Mesodermal cell (in vitro differentiated cells): ENCODE measurements at regions not wholly inside any gene's neighbourhood (a gene's known extent, or its start where the extent isn't known, plus 50 kb on each side); places are given as distances from the start of the nearest gene placed in this dataset.

Source experiments
- H3K27ac ChIP-seq: 2 replicates; pipeline ENCODE4 v1.7.0; 2013; ENCODE audit warnings: mild to moderate bottlenecking, low read depth, low read length, moderate library complexity; ENCODE audit not compliant: severe bottlenecking
- H3K36me3 ChIP-seq: 2 replicates; pipeline ENCODE4 v1.7.1; 2013; ENCODE audit warnings: mild to moderate bottlenecking, low read length, moderate library complexity; ENCODE audit not compliant: control insufficient read depth, insufficient read depth
- H3K4me1 ChIP-seq: one replicate; pipeline ENCODE4 v1.7.1; 2013; ENCODE audit warnings: mild to moderate bottlenecking, low read length; ENCODE audit not compliant: insufficient read depth, control insufficient read depth, poor library complexity, severe bottlenecking
- H3K4me3 ChIP-seq: 2 replicates; pipeline ENCODE4 v1.7.0; 2013; ENCODE audit warnings: low read length, control low read depth, mild to moderate bottlenecking; ENCODE audit not compliant: insufficient read depth, poor library complexity, severe bottlenecking; ENCODE audit errors: extremely low read depth
- H3K9me3 ChIP-seq: 2 replicates; pipeline ENCODE4 v1.7.1; 2013; ENCODE audit warnings: mild to moderate bottlenecking, low read length, moderate library complexity; ENCODE audit not compliant: control insufficient read depth
- WGBS, 2 experiments: methylation state at CpG; one replicate each; pipeline ENCODE4 v1.1.5; 2013; ENCODE audit warnings: missing lambda C conversion rate in 2 of 2; ENCODE audit not compliant: insufficient coverage in 2 of 2; 5-methylcytosine and 5-hydroxymethylcytosine counted together

DNA sequence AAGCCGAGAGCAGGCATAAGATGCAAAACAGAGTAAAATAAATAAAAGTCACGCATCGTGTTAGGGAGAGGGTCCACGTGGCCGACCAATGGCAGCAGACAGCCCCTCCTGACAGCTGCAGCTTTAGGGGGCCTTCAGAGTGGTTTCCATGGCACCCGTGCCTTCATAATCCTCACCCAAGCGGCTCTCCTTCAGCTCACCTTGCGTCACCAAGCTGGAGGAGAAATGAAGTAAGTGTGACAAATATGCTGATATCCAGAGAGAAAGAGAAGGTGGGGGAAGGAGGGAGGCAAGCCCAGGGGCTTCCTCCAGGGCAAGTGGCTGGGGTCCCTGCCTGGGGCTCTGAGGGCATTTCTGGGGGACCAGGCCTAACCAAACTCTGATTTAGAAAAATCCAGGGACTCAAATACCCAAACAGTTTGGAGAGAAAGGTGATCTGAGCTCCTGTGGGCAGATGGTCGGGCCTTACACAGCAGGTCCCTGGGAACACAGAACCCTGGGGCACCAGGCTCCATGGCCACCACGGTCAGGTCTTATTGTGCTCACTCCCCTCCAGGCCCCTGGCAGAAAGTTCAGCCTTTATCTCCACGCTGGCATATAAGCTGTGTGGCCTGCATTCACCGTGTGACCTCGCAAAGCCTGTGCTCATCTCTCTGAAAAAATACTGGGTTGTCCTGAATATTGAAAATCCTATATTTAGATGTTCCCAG, 80.7 kb upstream of the TNRC6C start:
- Histone ChIP-seq H3K27ac (no peak overlapping the region), H3K4me3 (no peak overlapping the region), H3K9me3 (peaks cover 14% of the 10 kb centered on the region), H3K36me3 (no peaks in the 10 kb centered on the region), H3K4me1 (peaks cover 18% of the 10 kb centered on the region)
- WGBS, 2 experiments = 80 to 82% methylated on average over 5 to 10 of the region's 13 CpGs

DNA sequence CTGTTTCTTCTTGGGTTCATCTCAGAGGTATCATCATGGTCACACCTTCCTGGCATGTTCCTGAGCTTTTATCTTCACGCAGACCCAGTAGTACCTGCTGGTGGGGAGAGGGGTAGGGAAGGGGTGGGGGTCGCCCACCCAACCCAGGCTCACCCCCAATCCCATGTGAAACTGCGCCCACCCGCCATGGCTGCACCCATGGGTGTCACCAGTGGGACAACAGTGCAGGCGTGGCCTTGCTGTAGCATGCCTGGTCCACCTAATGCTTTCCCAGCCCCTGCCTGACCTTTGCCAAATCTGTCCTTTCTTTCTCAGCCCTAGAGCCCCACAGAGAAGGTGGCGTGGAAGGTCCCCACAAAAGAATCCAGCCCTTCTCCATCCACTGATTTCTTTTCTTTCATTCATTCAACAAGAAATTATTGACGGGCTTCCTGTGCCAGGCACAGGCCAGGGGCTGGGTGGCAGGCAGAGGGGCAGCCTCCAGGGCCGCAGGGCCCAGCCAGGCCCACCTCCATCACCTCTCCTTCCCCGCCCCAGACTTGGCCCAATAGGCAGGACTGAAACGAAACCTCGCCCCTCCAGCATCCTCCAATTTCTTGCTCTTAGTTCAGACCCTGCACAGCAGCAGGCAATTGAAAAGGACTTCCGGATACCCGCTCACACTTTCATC, 79.1 kb upstream of the TNRC6C start:
- H3K9me3 ChIP-seq = peaks cover 14% of the 10 kb centered on the region
- H3K27ac ChIP-seq = no peak overlapping the region
- 87 to 94% methylated on average over 7 to 8 of the region's 13 CpGs for WGBS, 2 experiments
- H3K4me3 ChIP-seq = no peak overlapping the region
- no peaks in the 10 kb centered on the region for H3K36me3 ChIP-seq
- peaks cover 18% of the 10 kb centered on the region for H3K4me1 ChIP-seq

DNA sequence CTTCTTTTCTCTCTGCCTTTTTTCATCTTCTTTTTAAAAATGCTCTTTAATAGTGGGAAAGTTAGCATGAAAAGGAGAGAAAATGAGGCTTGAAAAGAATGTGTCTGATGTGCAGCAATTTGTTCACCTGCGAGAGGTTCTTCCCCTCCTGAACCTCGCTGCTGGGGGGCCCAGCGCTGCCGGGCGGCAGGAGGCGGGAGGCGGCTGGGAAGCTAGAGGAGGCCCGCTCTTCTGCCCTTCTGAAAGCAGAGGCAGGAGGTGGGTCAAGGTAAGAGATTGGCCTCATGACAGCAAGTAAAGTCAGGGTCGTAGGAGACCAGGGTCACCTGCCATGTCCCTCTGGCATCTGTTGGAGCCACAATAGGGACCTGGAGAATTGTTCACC, 78.6 kb upstream of the TNRC6C start:
- Histone ChIP-seq H3K4me1 (peaks cover 14% of the 10 kb centered on the region), H3K9me3 (peaks cover 14% of the 10 kb centered on the region), H3K36me3 (no peaks in the 10 kb centered on the region), H3K27ac (no peak overlapping the region), H3K4me3 (no peak overlapping the region)
- WGBS, 2 experiments = 97 to 100% methylated on average over 1 to 7 of the region's 9 CpGs

DNA sequence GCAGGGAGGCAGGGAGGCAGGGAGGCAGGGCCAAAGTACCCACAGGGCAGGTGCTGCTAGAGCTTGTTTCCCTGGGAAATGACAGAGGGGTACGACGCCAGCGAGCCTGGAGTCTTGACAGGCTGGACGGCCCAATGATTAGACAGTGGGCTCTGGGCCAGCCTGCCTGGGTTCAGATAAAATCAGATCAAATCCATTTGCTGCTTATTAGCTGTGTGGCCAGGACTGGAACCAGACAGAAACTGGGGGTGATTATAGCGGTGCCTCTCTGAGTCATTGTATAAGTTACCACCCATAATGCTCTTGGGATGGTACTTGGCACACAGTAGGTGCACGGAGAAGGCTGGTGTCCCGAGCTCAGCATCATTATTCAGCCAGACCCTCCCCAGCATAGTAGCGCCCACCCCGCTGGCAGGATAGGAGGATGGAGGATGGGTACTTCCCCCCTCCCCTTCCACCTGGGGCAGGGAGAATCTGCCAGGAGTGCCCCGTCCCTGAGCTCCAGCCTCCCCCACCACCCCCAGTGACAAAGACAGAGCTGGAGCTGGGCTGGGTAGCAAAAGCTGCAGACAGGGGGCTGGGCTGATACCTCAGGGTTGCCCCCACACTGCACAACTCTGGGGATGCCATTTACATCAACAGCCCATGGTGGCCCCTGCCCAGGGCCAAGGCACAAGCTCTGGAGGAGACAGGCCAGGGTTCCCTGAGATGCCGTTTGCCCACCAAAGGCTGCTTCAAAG, 77.6 kb upstream of the TNRC6C start:
- H3K4me3 ChIP-seq = no peak overlapping the region
- H3K4me1 ChIP-seq = peaks cover 10% of the 10 kb centered on the region
- H3K36me3 ChIP-seq = no peaks in the 10 kb centered on the region
- H3K9me3 ChIP-seq = peaks cover 8% of the 10 kb centered on the region
- 85 to 96% methylated on average over 7 to 8 of the region's 11 CpGs for WGBS, 2 experiments
- no peak overlapping the region for H3K27ac ChIP-seq

DNA sequence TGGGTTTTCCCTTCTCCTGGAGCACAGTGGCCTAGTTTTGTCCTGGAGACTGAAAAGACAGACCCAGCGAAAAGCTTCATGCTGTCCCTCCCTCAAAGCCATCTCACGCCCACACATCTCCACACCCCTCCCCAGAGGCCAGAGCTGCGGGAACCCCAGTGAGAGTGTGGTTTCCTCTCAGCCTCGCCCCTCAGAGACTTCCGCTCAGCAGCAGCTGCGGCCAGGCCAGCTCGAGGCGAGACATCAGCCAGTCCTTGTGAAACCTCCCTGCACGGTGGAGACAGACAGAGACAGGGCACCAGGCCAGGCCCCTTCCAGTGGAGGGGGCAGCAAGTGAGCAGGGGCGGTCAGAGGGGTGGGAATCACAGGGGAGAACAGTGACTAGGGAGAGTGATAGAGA, 77.0 kb upstream of the TNRC6C start:
- peaks cover 2% of the 10 kb centered on the region for H3K9me3 ChIP-seq
- H3K27ac ChIP-seq = no peak overlapping the region
- no peaks in the 10 kb centered on the region for H3K36me3 ChIP-seq
- 50 to 52% methylated on average over 10 of the region's 10 CpGs for WGBS, 2 experiments
- H3K4me1 ChIP-seq = peaks cover 10% of the 10 kb centered on the region
- no peak overlapping the region for H3K4me3 ChIP-seq

DNA sequence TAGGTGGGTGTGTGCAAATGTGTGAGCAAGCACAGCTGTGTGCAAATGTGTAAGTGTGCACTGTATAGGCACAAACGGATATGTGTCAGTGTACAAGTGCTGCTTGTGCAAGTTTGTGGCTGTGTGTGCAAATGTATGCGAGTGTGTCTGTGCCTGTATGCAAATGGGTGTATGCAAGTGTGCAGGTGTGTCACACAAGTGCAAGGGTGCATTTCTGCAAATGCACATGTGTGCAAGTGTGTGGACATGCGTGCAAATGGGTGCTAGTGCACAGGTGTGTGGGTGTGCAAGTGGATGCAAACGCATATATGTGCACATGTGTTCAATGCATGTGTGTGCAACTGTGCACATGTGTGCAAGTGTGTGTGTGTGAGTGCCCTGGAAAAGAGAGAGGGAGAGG, 76.5 kb upstream of the TNRC6C start:
- Histone ChIP-seq H3K9me3 (no peaks in the 10 kb centered on the region), H3K4me1 (peaks cover 10% of the 10 kb centered on the region), H3K27ac (no peak overlapping the region), H3K36me3 (no peaks in the 10 kb centered on the region), H3K4me3 (no peak overlapping the region)
- WGBS, 2 experiments = 97 to 100% methylated on average over 4 of the region's 4 CpGs

GRCh38 chr17:77882481-77883212, 75.9 kb upstream of the TNRC6C start:
- H3K4me1 ChIP-seq = peaks cover 10% of the 10 kb centered on the region
- 92% methylated on average over 10 to 12 of the region's 12 CpGs for WGBS, 2 experiments

DNA sequence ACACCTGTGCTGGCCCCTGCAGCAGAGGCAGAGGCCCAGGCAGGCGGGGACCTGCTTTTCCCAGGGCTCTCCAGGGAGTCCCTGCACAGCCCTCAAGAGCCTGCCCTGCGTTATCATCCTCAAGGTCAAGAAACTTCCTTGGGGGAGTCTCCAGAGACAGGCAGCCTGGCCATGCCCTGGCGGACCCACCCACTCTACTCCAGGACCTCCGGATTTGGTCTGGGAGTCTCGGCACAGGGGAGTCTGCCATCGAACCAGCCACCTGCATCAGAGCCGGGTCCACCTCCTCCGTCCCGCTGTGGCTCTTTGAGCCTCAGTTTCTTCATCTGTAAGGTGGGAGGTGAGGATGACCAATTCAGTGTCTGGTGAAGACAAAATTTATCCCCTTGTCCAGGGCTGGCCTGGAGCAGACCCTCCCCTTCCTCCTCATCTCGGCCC, 75.3 kb upstream of the TNRC6C start:
- no peaks in the 10 kb centered on the region for H3K9me3 ChIP-seq
- WGBS, 2 experiments = 93 to 94% methylated on average over 8 of the region's 10 CpGs
- no peaks in the 10 kb centered on the region for H3K36me3 ChIP-seq
- H3K4me1 ChIP-seq = peaks cover 10% of the 10 kb centered on the region
- no peak overlapping the region for H3K27ac ChIP-seq
- no peak overlapping the region for H3K4me3 ChIP-seq

More at GRCh38 chr17:77882481-77883212, 75.9 kb upstream of the TNRC6C start:
- H3K9me3 ChIP-seq = no peaks in the 10 kb centered on the region
- H3K36me3 ChIP-seq = no peaks in the 10 kb centered on the region
- no peak overlapping the region for H3K27ac ChIP-seq
- H3K4me3 ChIP-seq = no peak overlapping the region

GRCh38 chr17:77884019-77884418, 74.5 kb upstream of the TNRC6C start:
- peaks cover 10% of the 10 kb centered on the region for H3K4me1 ChIP-seq
- H3K4me3 ChIP-seq = no peak overlapping the region
- H3K27ac ChIP-seq = no peak overlapping the region
- no peaks in the 10 kb centered on the region for H3K9me3 ChIP-seq
- 65 to 82% methylated on average over 5 to 11 of the region's 11 CpGs for WGBS, 2 experiments
- H3K36me3 ChIP-seq = no peaks in the 10 kb centered on the region

- Histone ChIP-seq H3K4me3 (no peak overlapping the region), H3K4me1 (peaks cover 10% of the 10 kb centered on the region), H3K36me3 (no peaks in the 10 kb centered on the region), H3K9me3 (no peaks in the 10 kb centered on the region), H3K27ac (no peak overlapping the region)
- WGBS, 2 experiments = 89 to 90% methylated on average over 2 to 3 of the region's 4 CpGs
Measured at GRCh38 chr17:77884967-77885641, 73.4 kb upstream of the TNRC6C start.
